A673 (cell line): ENCODE measurements at regions not wholly inside any gene's neighbourhood (a gene's known extent, or its start where the extent isn't known, plus 50 kb on each side); places are given as distances from the start of the nearest gene placed in this dataset.

Experiments used
- BruUV-seq: library from RNA; stranded (reverse); fragments of 400-500 nt; replicated peaks from 2 replicates; lab custom pipeline; 2021; lab: Mats Ljungman, UMichigan
- CTCF ChIA-PET: fragments of 300-600 bp; sonication (Branson Sonifier 250); formaldehyde crosslinking; loops from one replicate; lab custom pipeline; 2022; ENCODE audit warnings: antibody characterized with exemption; lab: Charles Lee
- POLR2A ChIA-PET: fragments of 300-600 bp; sonication (Branson Sonifier 250); formaldehyde crosslinking; loops from one replicate; lab custom pipeline; 2022; ENCODE audit warnings: antibody characterized with exemption; ENCODE audit not compliant: low non-redundant PET; lab: Charles Lee
- DNase-seq: peaks from one replicate; pipeline ENCODE4 v3.0.0-alpha.2; 2015; ENCODE audit warnings: low spot score
- H3K27ac ChIP-seq: fragments of 200-600 bp; sonication (generic); 2 replicates; pipeline ENCODE4 v1.5.1; 2016; ENCODE audit warnings: mixed run types, low read depth, mild to moderate bottlenecking, mixed read lengths, antibody characterized with exemption, low read length; ENCODE audit not compliant: poor library complexity, severe bottlenecking
- H3K27me3 ChIP-seq: fragments of 200-600 bp; sonication (generic); replicated peaks from 2 replicates; pipeline ENCODE4 v1.6.1; 2017; ENCODE audit warnings: mixed run types, low read depth, mild to moderate bottlenecking, mixed read lengths, antibody characterized with exemption, low read length; ENCODE audit not compliant: insufficient read depth, poor library complexity
- H3K36me3 ChIP-seq: fragments of 200-600 bp; sonication (generic); 2 replicates; pipeline ENCODE4 v1.6.1; 2016; ENCODE audit warnings: mixed run types, mild to moderate bottlenecking, mixed read lengths, antibody characterized with exemption, low read length; ENCODE audit not compliant: insufficient read depth, poor library complexity, severe bottlenecking
- H3K4me1 ChIP-seq: fragments of 200-600 bp; sonication (generic); 2 replicates; pipeline ENCODE4 v1.6.1; 2017; ENCODE audit warnings: mixed run types, mild to moderate bottlenecking, mixed read lengths, antibody characterized with exemption, low read length; ENCODE audit not compliant: insufficient read depth, poor library complexity, severe bottlenecking
- H3K4me3 ChIP-seq: fragments of 200-600 bp; sonication (generic); 2 replicates; pipeline ENCODE4 v1.5.1; 2016; ENCODE audit warnings: low read depth, mixed run types, mild to moderate bottlenecking, mixed read lengths, low read length; ENCODE audit not compliant: poor library complexity, severe bottlenecking
- H3K9me3 ChIP-seq: fragments of 200-600 bp; sonication (generic); 2 replicates; pipeline ENCODE4 v1.6.1; 2016; ENCODE audit warnings: mixed run types, low read depth, mild to moderate bottlenecking, mixed read lengths, antibody characterized with exemption, low read length; ENCODE audit not compliant: poor library complexity, severe bottlenecking
- EZH2 ChIP-seq: fragments of 200-600 bp; sonication (generic); IDR thresholded peaks from 2 replicates; pipeline ENCODE4 v1.6.1; 2017; ENCODE audit warnings: borderline replicate concordance, low read depth, mild to moderate bottlenecking, mixed read lengths, antibody characterized with exemption, low read length; ENCODE audit not compliant: poor library complexity, severe bottlenecking
- intact Hi-C: fragments of 100-400 bp; cut with micrococcal nuclease; formaldehyde crosslinking; loops from one replicate; pipeline ENCODE4 v1.10.0; 2022; ENCODE audit not compliant: unreplicated experiment
- TF ChIP-seq, protein P1 (sequence below): fragments of 300-800, 200-600 bp; sonication (generic); conservative IDR thresholded peaks from 2 replicates; pipeline ENCODE4 v1.5.1; 2017; ENCODE audit warnings: low read depth, mild to moderate bottlenecking, antibody characterized with exemption, low read length, moderate library complexity, mixed read lengths

DNA sequence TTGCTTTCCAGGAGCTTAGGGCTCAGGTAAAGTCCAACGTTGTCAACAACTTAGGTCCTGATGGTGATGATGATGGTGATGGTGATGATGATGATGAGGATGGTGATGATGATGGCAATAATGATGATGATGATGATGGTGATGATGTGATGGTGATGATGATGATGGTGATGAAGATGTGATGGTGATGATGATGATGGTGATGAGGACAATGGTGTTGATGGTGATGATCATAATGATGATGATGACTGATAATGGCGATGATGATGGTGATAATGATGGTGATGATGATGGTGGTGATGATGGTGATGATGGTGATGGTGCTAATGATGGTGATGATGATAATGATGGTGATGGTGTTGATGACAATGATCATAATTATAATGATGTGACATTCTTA lies 750.2 kb downstream of the TBC1D22A start:
- no TSS peak for BruUV-seq
- no peak overlapping the region for H3K4me3 ChIP-seq
- POLR2A ChIA-PET: no interaction called here
- no peak for DNase-seq
- TF ChIP-seq, protein P1, sequence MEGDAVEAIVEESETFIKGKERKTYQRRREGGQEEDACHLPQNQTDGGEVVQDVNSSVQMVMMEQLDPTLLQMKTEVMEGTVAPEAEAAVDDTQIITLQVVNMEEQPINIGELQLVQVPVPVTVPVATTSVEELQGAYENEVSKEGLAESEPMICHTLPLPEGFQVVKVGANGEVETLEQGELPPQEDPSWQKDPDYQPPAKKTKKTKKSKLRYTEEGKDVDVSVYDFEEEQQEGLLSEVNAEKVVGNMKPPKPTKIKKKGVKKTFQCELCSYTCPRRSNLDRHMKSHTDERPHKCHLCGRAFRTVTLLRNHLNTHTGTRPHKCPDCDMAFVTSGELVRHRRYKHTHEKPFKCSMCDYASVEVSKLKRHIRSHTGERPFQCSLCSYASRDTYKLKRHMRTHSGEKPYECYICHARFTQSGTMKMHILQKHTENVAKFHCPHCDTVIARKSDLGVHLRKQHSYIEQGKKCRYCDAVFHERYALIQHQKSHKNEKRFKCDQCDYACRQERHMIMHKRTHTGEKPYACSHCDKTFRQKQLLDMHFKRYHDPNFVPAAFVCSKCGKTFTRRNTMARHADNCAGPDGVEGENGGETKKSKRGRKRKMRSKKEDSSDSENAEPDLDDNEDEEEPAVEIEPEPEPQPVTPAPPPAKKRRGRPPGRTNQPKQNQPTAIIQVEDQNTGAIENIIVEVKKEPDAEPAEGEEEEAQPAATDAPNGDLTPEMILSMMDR: no peak
- no peak for TF ChIP-seq EZH2
- intact Hi-C loops: no loop called here
- H3K9me3 ChIP-seq: no peaks in the 10 kb centered on the region
- no peaks in the 10 kb centered on the region for H3K4me1 ChIP-seq
- H3K27ac ChIP-seq: no peak overlapping the region
- H3K27me3 ChIP-seq: no peaks in the 10 kb centered on the region
- H3K36me3 ChIP-seq: no peaks in the 10 kb centered on the region
- CTCF ChIA-PET: no interaction called here

DNA sequence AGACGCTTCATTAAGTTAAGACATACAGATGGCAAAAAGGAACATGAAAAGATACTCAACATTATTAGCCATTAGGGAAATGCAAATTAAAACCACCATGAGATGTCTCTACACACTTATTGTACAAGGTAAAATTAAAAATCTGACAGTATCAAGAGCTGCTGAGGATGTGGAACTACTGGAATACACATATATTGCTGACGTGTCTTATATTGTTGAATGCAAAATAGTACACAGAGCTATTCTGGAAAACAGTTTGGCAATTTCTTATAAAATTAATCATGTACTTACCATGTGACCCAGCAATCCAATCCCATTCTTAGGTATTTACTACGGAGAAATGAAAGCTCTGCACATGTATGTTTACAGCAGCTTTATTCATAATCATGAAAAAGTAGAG lies 742.5 kb downstream of the TBC1D22A start:
- CTCF ChIA-PET: no interaction called here
- H3K4me1 ChIP-seq: no peaks in the 10 kb centered on the region
- H3K4me3 ChIP-seq: no peak overlapping the region
- intact Hi-C loops: no loop called here
- no TSS peak for BruUV-seq
- no peaks in the 10 kb centered on the region for H3K9me3 ChIP-seq
- DNase-seq: no peak
- POLR2A ChIA-PET: no interaction called here
- no peak overlapping the region for H3K27ac ChIP-seq
- peaks cover 3% of the 10 kb centered on the region for H3K27me3 ChIP-seq
- H3K36me3 ChIP-seq: no peaks in the 10 kb centered on the region
- TF ChIP-seq, protein P1: no peak
- no peak for TF ChIP-seq EZH2

DNA sequence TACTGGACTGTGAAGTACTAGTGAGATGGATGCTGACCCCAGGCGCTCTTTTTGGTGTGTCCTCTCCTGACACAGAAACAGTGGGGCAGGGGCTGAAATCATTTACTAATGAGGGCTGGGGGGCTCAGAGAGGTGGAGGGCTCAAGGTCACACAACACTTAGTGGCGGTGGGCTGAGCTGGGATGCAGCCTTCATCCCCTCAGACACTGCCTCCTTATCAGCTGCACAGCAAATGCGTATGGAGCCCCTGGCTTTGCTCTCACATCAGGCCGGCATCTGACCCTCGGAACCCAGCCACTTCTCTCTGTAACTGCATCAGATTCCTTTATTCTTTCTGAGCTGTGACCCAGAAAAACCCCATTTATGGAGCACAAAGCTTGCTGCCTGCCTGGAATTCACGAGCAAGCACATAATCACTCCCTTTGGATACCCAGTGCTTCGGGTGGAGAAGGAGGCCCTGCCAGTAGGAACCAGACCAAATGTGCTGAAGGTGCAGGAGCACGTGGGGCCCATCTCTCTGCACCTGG lies 736.6 kb downstream of the TBC1D22A start:
- TF ChIP-seq EZH2: no peak
- TF ChIP-seq, protein P1: no peak
- no peaks in the 10 kb centered on the region for H3K9me3 ChIP-seq
- no peaks in the 10 kb centered on the region for H3K36me3 ChIP-seq

More for the DNA sequence above, 736.6 kb downstream of the TBC1D22A start:
- ChIA-PET POLR2A (no interaction called here), CTCF (no interaction called here)
- no peak for DNase-seq
- Histone ChIP-seq H3K4me3 (no peak overlapping the region), H3K27ac (no peak overlapping the region), H3K27me3 (peaks cover 3% of the 10 kb centered on the region), H3K4me1 (no peaks in the 10 kb centered on the region)
- BruUV-seq: no TSS peak
- intact Hi-C loops: no loop called here
